ENCODE measurements at regions not wholly inside any gene's neighbourhood (a gene's known extent, or its start where the extent isn't known, plus 50 kb on each side); places are given as distances from the start of the nearest gene placed in this dataset.

DNA sequence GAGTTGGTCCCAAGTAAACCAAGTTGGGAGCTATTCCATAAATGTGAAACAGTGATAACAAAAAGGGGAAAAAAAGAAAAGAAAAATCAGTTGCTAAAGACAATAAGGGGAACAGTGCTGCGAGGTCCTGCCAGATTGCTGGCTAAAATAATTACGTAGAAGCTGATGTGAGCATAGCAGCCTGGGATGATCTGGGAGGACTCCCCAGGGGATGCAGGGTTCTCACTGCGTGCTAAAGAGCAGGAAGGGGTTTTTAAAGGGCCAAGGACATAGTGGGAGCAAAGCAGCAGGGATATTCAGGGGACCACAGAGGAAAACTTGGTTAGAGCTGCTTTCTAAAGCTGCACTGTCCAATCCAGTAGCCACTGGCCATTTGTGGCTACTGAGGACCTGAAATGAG, 133.0 kb upstream of the UMPS start:
- TF ChIP-seq CTCF (IDR thresholded peaks at IDR 0.05; ENCODE audit: low read depth, low read length): no peak

GRCh38 chr3:124597979-124598378, 132.3 kb upstream of the UMPS start:
- H3K4me3 ChIP-seq (ENCODE audit: low read depth, low read length): no peak overlapping the region
- TF ChIP-seq CTCF (IDR thresholded peaks at IDR 0.05; ENCODE audit: low read depth, low read length): no peak

More for the DNA sequence above, 133.0 kb upstream of the UMPS start:
- H3K4me3 ChIP-seq (ENCODE audit: low read depth, low read length): no peak overlapping the region

GRCh38 chr3:124599147-124599765, 131.0 kb upstream of the UMPS start:
- TF ChIP-seq CTCF (IDR thresholded peaks at IDR 0.05; ENCODE audit: low read depth, low read length): no peak
- H3K4me3 ChIP-seq (ENCODE audit: low read depth, low read length): no peak overlapping the region

DNA sequence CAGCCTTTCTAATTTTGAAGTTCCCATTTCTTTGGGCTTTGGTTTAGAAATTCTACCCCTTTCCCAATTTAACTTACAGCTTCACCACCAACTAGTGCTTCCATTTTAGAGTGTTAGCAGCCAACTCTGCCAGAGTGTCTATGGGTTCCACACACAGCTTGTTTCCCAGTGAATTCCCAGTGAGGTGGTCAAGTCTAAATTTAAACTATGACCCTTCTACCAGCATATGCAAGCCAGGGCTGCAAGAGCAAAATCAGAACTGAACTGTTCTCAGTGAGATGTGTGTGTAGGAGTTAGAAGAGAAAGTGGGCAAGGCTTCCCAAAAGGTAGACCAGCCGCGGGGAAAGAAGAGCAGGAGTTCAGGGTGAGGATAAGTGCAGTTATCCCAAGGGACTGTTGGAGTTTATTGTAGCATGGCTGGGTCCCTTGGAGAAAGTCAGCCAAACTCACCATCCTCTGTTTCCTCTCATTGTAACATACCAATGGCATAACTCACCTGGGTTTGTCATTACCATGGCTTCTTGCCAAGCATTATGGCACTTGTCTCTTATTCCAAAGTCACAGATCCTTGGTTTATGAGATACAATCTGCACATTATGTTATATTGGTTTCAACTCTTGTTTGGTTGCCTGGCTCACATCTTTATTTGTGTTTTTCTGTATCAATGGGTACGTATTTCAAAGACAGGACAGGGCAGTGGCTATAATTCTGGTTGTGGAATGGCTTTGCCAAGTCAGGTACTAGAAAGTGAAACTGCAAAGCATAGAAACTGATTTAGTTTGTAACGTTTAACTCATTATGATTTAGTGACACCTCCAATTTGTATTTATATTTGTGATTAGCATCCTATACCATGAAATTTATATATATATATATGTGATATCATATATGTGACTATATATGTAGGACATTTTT, 130.2 kb upstream of the UMPS start:
- TF ChIP-seq CTCF (IDR thresholded peaks at IDR 0.05; ENCODE audit: low read depth, low read length): no peak
- no peak overlapping the region for H3K4me3 ChIP-seq (ENCODE audit: low read depth, low read length)

- no peak overlapping the region for H3K4me3 ChIP-seq (ENCODE audit: low read depth, low read length)
- no peak for TF ChIP-seq CTCF (IDR thresholded peaks at IDR 0.05; ENCODE audit: low read depth, low read length)
These were observed 129.5 kb upstream of the UMPS start for GRCh38 chr3:124600765-124601164.

GRCh38 chr3:124601190-124601589, 129.1 kb upstream of the UMPS start:
- no peak overlapping the region for H3K4me3 ChIP-seq (ENCODE audit: low read depth, low read length)
- no peak for TF ChIP-seq CTCF (IDR thresholded peaks at IDR 0.05; ENCODE audit: low read depth, low read length)
